ENCODE measurements at regions not wholly inside any gene's neighbourhood (a gene's known extent, or its start where the extent isn't known, plus 50 kb on each side); places are given as distances from the start of the nearest gene placed in this dataset.
A peak's percentile ranks its signal among the peaks of the same experiment; 100 is the strongest.
"Not testable (repeated sequence)": the region's sequence is repeated elsewhere in the genome, so short reads cannot be mapped to it uniquely, and the experiment has no call there.

GRCh38 chr19:32058131-32058530 lies 287.3 kb upstream of the ZNF507 start:
- no peak for ATAC-seq

GRCh38 chr19:32061315-32061714 lies 284.1 kb upstream of the ZNF507 start:
- ATAC-seq = no peak

GRCh38 chr19:32063601-32064000 lies 281.8 kb upstream of the ZNF507 start:
- ATAC-seq = no peak

GRCh38 chr19:32066056-32066455 lies 279.4 kb upstream of the ZNF507 start:
- ATAC-seq = no peak

GRCh38 chr19:32067685-32068084 lies 277.7 kb upstream of the ZNF507 start:
- no peak for ATAC-seq

- ATAC-seq = no peak
Measured at GRCh38 chr19:32068793-32069192, 276.6 kb upstream of the ZNF507 start.

- ATAC-seq = no peak
Measured at GRCh38 chr19:32070101-32070500, 275.3 kb upstream of the ZNF507 start.

- no peak for ATAC-seq
Measured at GRCh38 chr19:32082028-32082427, 263.4 kb upstream of the ZNF507 start.

- not testable (repeated sequence) for ATAC-seq
Measured at GRCh38 chr19:32084756-32085363, 260.6 kb upstream of the ZNF507 start.

GRCh38 chr19:32091241-32091640 lies 254.2 kb upstream of the ZNF507 start:
- ATAC-seq = no peak

GRCh38 chr19:32097011-32097410 lies 248.4 kb upstream of the ZNF507 start:
- ATAC-seq = no peak

- no peak for ATAC-seq
Measured at GRCh38 chr19:32097620-32098019, 247.8 kb upstream of the ZNF507 start.

GRCh38 chr19:32098968-32099367 lies 246.4 kb upstream of the ZNF507 start:
- no peak for ATAC-seq

GRCh38 chr19:32101206-32101605 lies 244.2 kb upstream of the ZNF507 start:
- no peak for ATAC-seq

GRCh38 chr19:32103541-32103940 lies 241.9 kb upstream of the ZNF507 start:
- no peak for ATAC-seq

GRCh38 chr19:32104153-32104849 lies 241.1 kb upstream of the ZNF507 start:
- peak; percentile 35 for ATAC-seq

GRCh38 chr19:32104850-32105235 lies 240.6 kb upstream of the ZNF507 start:
- no peak for ATAC-seq

GRCh38 chr19:32105527-32106310 lies 239.7 kb upstream of the ZNF507 start:
- ATAC-seq = no peak

GRCh38 chr19:32122258-32122657 lies 223.2 kb upstream of the ZNF507 start:
- ATAC-seq = no peak

GRCh38 chr19:32123355-32123940 lies 222.0 kb upstream of the ZNF507 start:
- ATAC-seq = no peak

GRCh38 chr19:32124585-32124984 lies 220.8 kb upstream of the ZNF507 start:
- no peak for ATAC-seq

- ATAC-seq = no peak
Measured at GRCh38 chr19:32129141-32129540, 216.3 kb upstream of the ZNF507 start.

GRCh38 chr19:32130332-32130731 lies 215.1 kb upstream of the ZNF507 start:
- ATAC-seq = no peak

All from esophagus mucosa (tissue), 1 donor.